ENCODE measurements at regions not wholly inside any gene's neighbourhood (a gene's known extent, or its start where the extent isn't known, plus 50 kb on each side); places are given as distances from the start of the nearest gene placed in this dataset.
A peak's percentile ranks its signal among the peaks of the same experiment; 100 is the strongest.

DNA sequence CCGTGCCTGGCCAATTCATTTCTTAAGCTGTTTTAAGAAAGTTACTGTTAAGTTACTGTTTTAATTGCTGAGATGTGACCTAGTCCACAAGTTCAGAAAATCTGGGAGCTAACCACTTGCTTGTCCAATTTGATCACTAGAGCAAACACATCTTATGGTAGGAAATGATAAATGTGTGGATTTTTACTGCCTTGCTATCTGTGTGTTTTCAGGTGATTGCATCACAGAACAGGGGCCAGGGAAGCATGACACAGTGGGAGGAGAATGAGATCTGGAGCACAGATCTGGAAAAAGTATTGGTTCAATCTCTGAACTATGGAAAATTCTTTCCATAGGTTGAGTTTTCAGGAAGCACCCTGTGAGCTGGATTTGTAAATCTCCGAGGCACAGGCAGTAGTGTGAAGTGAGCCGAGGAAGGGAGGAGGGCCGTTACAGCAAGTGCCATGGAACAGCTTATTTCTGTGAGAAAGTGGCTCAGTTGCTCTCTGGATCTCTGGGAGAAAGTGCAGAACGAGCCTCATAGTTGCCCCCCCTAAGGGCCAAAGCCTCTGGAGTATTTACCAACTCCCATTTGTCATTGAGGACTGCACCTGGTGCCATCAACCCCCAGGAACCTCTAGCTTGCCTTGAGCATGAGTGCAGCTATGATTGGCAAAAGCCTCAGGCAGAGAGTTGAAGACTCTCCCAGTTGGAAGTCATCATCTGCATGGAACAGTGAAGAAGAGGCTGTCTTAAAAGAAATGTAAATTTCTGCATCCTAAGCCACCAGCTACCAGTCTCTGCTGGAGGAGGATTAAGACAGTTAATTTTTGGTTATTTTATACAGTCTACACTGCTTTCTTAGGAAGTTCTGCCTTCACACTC, 161.8 kb upstream of the CLINT1 start:
- DNase-seq (ENCODE audit: low read depth), result no peak

DNA sequence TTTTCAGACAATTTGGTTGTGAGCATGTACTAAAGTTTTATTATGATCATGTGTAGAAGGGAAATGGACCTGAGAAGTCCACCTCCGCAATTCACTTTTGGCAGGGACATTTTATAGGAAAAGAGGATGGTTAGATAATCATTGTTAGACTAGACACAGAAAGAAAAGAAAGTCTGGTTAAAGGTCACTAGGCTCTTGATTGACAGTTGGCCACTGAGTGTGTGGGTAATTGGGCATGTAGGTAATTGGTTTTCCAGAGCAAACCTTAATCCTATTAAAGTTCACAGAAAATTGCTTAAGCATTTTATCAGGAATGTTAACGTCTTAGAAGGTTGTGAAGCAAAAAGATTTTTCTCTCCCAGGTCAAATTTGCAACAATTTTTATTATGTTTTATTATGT, 158.5 kb upstream of the CLINT1 start:
- DNase-seq (ENCODE audit: low read depth), result no peak

DNA sequence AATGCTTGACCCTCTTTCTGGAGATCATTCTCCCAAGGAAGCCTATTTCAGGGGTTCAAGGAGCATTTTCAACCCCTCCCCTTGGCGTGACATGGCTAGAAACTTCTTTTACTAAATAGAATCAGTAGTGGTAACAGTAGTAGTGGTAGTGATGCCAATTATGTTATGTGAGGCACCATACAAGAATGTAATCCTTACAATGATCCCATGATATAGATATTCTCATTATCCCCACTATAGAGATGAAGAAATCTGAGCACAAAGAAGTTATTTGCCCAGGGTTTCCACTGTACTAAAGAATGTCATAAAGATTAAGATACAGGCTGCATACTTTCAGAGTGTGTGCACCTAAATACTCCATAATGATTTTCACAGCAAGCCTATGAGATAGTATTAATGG, 155.4 kb upstream of the CLINT1 start:
- DNase-seq (ENCODE audit: low read depth), result no peak

DNA sequence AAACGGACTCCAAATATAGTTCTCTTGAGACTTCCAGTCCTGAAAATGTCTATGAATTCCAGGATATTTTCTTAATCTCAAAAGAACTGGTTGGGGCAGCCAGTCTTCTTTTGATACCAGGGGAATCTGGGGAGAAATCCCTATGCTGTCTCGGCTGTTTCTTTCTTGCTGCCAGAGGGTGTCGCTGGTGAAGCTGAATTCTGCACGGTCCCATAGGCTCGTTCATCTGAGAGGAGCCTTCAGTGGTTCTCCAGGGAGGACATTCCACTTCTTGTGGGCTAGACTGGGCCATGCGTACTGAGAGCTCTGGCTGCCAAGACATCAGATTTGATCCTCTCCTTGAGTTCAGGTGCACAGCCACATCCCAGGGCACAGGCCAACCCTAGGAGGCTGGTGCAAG, 155.0 kb upstream of the CLINT1 start:
- DNase-seq (ENCODE audit: low read depth), result no peak

DNA sequence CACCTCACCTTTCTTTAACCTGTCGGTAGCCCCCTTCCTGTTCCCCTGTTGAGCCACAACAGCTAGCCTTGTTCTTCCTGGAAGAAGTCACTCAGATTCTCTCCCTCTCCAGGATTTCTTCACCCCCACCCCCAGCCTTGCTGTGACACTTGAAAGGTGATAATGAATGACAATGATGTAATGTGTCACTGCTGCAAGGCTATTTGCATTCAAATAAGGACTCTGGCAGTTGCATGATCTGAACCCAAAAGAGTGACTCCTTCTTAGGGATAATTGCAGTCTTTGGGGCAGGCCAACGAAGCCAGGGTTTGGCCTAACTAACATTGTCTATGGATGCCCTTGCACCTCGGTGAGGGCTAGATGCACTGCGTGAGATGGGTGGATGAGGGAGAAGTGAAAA, 154.4 kb upstream of the CLINT1 start:
- no peak for DNase-seq (ENCODE audit: low read depth)

DNA sequence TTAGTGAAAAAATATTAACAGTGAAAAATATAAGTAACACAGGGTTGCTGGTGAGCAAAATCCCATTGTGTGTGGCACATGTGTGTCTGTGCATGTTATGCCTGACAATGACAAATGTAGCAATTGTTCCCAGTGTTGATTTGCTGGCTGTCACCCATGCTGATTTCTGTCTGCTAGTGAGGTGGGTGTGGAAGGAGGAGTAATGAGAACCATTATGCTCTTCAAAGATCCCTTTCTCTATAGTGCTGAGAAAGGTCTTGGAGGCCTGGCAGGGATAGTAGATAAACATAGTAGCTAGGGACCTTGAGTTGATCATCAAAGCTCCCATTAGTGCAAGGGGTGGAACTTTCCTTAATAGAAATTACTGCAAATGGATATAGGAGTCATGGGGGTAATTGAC, 152.5 kb upstream of the CLINT1 start:
- DNase-seq (ENCODE audit: low read depth), result no peak

DNA sequence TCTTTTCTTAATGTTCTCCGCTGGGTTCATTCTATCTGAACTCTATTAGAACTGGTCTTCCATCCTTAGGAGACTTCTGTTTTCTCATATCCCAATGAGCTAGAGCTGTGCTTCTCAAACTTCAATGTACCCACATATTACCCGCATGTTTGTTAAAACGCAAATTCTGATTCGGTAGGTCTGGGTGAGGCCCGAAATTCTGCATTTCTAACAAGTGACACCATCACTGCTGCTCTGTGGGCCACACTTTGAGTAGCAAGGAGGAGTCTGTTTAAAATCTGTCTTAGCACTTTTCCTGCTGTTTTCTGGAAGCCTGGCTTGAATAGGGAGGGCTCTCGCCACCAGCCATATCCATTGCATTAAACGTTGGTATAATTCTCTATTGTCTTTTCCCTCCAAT, 151.9 kb upstream of the CLINT1 start:
- DNase-seq (ENCODE audit: low read depth), result no peak

DNA sequence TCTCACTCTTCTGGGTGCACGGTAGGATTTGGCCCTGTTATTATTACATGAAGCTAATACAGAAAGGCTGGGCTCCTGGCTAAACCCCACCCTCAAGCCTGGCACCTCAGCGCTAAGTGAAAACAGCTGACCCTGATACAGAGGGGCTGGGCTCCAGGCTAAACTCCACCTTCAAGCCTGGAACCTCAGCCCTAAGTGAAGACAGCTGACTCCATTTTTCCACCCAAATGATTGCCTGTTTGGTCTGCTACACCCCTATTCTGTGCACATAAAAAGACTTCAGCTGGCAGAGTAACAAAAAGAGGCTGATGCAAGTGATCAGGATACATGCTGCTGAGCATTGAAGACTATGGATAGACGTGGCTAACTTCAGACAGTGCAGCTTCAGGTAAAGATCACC, 148.4 kb upstream of the CLINT1 start:
- DNase-seq (ENCODE audit: low read depth), result no peak

DNA sequence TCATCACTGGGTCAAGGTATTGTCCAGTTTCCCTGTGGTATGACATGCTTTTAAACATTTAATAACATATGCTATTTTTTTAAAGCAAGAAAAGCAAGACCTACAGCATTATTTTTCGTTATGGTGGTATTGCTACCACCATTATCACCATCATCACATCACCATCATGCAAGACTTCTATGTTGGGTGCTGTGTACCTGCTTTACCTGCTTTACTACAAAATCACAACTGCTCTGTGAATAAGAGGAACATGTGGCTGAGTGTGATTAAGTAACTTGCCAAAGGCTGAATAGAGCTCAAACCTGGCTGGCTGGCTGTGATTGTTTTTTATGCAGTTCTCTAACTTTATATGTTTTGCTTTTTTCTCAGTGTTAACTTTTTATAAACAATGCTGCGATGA, 140.8 kb upstream of the CLINT1 start:
- DNase-seq (ENCODE audit: low read depth), result no peak

DNA sequence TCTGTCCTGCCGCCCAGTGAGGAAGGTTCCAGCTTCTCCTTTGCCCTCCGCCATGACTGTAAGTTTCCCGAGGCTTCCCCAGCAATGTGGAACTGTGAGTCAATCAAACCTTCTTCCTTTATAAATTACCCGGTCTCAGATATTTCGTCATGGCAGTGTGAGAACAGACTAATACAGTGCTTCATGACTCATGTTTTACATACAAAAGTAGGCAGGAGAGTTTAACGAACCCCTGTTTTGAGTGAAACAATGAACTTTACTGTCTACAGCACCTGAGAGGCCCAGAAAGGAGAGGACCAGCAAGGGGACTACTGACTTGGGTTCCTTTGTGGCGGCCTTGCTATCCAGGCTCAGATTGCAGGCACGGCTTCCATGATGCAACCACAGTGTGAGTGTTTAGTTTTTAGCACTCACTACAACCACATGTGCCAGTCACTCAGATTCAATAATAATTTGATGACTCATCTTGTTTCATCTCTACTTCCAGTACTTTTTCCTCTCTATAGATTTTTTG, 139.1 kb upstream of the CLINT1 start:
- no peak for DNase-seq (ENCODE audit: low read depth)

DNA sequence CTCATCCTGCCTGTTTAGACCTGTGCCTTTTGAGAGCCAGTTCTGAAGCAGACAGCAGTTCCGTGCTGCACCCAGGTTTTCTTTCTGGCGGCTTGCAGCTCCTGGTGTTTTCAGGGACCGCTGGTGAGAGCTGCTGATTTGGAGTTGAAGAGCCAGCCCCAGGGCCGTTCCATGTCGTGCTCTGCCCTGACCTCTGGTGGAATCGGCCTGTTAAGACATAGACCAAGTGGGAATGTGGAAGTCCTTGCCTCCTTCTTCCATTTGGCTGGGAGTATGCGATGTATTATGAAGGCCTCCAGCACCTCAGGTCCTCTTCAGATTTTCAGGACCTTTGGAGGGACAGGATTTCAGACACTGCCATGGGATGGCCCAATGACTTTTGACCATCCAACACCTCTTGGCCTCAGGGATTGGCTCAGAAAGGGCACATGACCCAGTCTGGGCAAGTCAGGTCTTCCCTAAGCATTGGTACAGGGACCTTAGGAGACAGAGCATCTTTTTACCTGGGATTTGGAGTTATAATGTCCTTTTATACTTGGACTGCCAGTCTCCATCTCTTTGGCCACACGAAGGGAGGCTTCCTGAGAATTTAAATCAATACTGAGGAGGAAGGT, 136.1 kb upstream of the CLINT1 start:
- DNase-seq (ENCODE audit: low read depth), result peak; percentile 33

DNA sequence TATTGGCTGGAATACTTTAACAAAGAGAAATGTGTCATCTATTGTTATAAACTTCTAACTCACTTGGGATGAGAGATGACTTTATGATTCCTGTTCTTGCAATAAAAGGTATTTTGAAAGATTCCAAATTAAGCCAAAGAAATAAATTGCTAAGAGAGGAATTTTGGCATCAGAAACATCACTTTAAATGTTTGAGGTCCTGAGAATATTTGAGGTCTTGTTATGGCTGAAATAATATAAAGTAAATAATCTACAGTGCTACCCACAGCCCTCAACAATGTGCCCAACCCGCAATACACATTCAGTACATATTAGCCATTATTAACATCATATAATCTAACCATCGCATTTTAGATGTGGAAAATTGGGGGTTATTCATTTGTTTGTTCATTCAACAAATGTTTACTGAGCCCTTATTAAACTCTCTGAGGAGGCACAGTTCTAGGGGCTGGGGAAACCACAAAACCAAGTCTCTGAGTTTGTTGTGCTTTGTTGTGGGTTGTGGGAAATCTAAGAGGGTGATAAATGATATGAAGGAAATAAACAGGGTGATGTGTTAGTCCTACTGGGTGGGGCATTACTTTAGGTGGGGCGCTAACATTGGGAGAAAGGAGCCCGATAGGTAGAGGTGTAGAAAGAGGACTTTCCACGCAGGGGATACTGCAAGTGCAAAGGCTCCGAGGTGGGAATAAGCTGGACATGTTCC, 135.2 kb upstream of the CLINT1 start:
- DNase-seq (ENCODE audit: low read depth), result no peak

DNA sequence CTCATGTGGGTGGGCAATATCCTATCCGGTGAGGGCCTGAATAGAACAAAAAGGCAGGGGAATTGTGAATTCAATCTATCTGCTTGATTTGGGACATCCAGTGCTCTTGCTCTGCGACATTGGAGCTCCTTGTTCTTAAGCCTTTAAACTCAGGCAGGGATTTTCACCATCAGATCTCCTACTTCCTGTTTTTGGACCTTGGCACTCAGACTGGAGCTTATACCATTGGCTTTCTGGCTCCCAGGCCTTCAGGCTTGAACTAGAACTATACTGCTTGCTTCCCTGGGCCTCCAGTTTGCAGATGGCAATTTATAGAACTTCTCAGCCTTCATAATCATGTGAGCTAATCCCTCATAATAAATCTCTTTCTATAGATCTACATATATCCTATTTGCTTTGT, 134.3 kb upstream of the CLINT1 start:
- no peak for DNase-seq (ENCODE audit: low read depth)

DNA sequence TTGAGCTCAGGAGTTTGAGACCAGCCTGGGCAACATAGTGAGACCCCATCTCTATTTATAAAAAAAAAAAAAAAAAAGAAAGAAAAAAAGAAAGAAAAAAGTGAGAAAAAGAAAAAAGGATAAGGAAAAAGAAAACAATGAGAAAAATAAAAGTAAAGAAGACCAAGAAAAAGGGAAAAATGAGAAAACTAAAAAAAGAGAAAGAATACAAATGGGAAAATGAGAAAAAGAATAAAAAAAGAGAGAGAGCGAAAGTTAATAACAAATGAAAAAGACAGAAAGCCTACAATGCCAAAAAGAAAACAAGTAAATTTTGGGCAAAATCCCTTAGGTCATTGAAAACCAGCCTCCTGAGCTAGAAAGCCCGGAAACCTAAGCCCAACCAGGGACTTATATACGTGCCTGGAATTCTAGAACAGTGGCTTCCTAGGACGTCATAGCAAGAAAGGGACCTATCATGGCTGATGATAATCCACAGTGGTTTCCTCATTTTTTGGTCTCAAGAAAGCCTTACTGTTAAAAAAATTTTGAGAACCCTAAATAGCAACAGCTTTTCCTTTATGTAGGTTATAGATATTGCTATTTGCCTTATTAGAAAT, 131.7 kb upstream of the CLINT1 start:
- no peak for DNase-seq (ENCODE audit: low read depth)

DNA sequence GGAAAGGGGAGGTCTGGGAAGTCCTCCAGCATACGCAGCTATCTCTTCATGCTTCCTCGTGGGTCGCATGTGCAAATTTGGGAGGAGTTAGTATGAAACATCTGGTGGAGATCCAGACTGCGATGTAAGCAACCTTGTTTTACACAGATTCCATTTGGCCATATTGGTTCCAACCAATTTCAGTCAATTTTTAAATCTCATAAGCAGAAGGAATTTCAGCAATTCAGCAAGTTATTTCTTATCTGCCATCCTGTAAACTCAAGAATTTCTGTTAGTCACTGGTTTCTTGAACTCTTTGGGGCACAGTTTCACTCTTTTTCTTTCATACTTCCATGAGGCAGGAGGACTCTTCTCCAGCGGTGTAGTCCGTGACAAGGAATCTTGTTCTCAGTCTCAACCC, 130.4 kb upstream of the CLINT1 start:
- DNase-seq (ENCODE audit: low read depth), result no peak

DNA sequence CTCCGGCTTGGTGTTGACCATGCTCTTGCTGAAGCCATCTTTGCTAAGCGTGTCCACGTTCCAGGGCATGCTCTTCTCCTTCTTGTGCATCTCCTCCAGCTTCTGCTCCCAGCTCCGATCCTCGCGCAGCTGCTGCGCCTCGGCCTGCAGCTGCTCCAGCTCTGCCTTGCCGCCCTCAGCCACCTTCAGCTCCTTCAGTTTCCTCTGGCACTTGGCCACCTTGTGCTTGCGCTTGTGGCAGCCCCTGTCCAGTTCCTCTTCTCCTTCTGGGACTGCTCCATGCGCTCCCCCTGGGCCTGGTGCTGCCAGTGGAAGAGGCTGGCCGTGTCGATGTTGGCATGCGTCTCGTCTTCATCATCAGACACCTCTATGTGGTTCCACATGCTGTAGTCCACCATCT, 128.3 kb upstream of the CLINT1 start:
- DNase-seq (ENCODE audit: low read depth), result no peak

DNA sequence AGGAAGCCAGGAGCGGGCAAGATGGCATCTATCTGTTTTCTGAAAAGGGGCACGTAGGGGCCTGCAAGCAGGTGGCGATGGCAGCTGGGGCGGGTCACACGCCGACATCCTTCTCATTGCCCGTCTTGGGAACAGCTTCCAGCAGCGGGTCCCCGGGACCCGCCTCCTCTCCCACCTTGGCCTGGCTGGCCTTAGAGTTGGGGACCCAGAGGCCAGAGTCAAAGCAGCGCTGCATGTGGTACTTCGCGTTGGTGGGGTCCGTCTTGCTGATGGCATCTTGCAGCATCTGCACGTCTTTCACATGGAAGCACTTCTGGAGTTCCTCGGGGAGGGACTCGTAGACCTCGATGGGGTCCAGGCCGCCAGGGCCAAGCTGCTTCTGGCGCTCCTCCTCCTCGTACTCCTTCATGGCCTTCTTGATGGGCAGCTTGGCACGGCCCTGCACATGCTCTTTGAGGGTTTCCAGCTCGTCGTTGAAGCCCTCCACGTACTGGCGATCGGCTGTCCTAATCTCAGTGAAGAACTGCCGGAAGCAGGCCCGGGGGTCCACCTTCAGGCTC, 127.6 kb upstream of the CLINT1 start:
- no peak for DNase-seq (ENCODE audit: low read depth)

DNA sequence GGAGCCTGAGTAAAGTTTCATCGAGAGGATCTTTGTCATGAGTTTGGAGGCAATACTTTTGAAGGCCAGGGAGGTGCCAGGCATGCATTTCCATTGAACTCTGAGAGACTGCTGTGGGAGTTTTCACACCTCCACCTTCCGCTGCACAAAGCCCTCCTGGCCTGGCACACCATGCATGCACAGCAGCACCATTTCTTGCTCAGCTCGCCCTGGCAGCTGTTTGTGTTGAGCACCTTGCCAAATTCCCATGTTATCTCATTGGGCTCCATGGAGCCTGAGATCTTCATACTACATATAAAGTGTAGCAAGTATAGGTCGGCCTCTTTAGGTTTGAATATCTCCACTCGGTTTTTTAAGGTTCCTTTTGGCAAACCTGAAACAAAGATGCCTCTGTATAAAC, 125.7 kb upstream of the CLINT1 start:
- no peak for DNase-seq (ENCODE audit: low read depth)

DNA sequence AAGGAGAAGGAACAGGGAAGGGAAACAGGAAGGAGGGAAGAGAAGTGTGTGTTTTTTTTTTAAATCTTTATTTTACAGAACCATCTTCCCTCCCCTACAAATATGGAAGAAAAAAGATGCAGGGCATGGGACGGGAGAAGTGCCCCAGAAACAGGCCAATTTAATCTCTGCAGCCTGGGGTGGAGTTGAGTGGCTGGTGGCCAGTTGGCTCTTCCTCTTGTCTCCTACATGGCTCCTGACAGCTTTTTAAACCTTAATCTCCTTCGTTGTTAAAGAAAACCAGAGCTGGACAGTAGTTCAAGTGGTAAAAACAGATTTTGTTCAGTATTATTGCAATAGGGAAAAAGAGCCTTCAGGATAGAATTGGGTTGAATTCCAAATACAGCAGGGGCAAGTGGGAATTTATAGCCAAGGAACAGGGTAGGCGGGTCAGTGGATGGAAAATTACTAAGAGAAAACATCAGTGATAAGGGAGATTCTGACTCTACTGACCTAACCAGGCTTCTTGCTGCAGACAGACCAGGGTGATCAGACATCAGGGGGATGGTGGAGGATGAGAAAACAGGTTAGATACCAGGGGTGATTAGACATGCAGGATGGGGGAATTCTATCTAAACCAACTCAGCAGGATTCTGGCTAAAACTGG, 125.1 kb upstream of the CLINT1 start:
- DNase-seq (ENCODE audit: low read depth), result no peak

DNA sequence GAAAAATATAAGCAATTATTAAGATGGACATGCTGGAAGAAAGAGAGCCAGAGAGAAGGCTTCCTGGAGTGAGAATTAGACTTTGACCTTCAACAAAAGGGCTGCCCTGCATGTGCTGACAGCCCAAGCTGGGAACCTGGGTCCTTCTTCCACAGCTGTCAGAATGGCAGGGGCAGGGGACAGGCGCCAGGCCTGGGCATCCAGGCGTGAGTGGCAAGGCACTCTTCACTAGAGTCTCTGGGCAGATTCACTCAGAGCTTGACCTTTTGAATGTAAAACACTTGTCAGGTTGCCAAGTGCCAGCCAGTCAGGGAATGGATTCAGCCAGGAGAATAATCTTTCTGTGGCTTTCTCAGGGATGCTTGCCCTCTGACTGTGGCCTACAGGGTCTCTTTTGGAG, 119.1 kb upstream of the CLINT1 start:
- no peak for DNase-seq (ENCODE audit: low read depth)

DNA sequence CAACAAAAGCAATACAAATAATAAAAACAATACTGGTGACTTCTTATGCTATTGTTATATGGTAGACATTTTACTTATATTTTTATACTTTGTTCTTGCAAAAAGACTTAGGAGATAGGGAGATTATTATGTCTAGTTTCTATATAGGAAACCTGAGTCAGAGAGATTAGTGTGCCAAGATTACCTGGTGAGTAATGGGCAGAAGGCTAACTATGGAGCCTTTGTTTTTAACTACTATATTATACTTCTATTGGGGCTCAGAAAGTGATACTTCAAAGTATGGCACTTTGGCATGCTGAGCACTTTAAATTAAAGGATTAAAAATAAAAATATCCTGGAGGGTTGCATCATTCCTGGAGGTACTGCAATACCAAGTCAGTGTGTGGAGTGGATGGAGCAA, 117.5 kb upstream of the CLINT1 start:
- no peak for DNase-seq (ENCODE audit: low read depth)

DNA sequence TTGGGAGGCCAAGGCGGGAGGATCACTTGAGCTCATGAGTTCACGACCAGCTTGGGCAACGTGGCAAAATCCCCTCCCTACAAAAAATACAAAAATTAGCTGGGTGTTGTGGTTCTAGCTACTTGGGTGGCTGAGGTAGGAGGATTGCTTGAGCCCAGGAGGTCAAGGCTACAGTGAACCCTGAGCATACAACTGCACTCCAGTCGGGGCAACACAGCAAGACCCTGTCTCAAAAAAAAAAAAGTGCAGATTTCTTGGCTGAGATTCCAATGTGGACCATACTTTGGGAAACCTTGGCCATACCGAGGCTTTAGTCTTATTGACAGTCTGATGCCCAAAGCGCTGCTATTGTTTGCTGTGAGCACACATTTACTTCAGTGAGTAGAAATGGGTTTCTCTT, 113.6 kb upstream of the CLINT1 start:
- no peak for DNase-seq (ENCODE audit: low read depth)

All from activated T-cell treated with anti-CD3 and anti-CD28 coated beads for 48 hours (primary cell).